ENCODE measurements at regions not wholly inside any gene's neighbourhood (a gene's known extent, or its start where the extent isn't known, plus 50 kb on each side); places are given as distances from the start of the nearest gene placed in this dataset.

DNA sequence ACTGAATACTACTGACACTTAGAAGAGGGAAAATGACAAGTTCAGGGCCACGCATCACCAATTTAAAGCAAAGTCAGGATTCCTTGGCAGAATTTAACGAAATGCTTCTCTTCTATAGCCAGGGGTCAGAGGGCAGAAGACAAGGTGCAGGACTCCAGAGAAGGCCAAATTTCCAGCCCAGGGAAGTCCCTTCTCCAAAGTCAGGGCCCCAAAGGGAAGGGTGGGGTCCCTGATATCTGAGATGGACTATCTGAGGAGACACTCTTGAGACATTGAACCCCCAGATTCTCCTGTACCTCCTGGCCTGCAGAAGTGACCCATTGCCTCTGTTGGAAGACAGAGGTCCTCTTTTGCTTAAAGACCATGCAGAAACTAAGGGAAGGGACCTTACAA is 91.2 kb downstream of the RPS6KA4 start:
- H3K27ac ChIP-seq (ENCODE audit: poor library complexity, severe bottlenecking) = no peak overlapping the region
- peaks cover 4% of the 10 kb centered on the region for H3K4me1 ChIP-seq (ENCODE audit: insufficient read depth, poor library complexity, severe bottlenecking)
- no peaks in the 10 kb centered on the region for H3K36me3 ChIP-seq (ENCODE audit: low read depth)
- ATAC-seq (ENCODE audit: low read depth) (no peak), DNase-seq (ENCODE audit: low spot score) (no peak)
- H3K4me3 ChIP-seq (ENCODE audit: severe bottlenecking) = no peak overlapping the region
- no peaks in the 10 kb centered on the region for H3K27me3 ChIP-seq (ENCODE audit: insufficient read depth, poor library complexity, severe bottlenecking)
- H3K9me3 ChIP-seq (ENCODE audit: severe bottlenecking) = no peaks in the 10 kb centered on the region
- TF ChIP-seq, protein P1, sequence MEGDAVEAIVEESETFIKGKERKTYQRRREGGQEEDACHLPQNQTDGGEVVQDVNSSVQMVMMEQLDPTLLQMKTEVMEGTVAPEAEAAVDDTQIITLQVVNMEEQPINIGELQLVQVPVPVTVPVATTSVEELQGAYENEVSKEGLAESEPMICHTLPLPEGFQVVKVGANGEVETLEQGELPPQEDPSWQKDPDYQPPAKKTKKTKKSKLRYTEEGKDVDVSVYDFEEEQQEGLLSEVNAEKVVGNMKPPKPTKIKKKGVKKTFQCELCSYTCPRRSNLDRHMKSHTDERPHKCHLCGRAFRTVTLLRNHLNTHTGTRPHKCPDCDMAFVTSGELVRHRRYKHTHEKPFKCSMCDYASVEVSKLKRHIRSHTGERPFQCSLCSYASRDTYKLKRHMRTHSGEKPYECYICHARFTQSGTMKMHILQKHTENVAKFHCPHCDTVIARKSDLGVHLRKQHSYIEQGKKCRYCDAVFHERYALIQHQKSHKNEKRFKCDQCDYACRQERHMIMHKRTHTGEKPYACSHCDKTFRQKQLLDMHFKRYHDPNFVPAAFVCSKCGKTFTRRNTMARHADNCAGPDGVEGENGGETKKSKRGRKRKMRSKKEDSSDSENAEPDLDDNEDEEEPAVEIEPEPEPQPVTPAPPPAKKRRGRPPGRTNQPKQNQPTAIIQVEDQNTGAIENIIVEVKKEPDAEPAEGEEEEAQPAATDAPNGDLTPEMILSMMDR (IDR thresholded peaks at IDR 0.05; ENCODE audit: poor library complexity, severe bottlenecking) = no peak

DNA sequence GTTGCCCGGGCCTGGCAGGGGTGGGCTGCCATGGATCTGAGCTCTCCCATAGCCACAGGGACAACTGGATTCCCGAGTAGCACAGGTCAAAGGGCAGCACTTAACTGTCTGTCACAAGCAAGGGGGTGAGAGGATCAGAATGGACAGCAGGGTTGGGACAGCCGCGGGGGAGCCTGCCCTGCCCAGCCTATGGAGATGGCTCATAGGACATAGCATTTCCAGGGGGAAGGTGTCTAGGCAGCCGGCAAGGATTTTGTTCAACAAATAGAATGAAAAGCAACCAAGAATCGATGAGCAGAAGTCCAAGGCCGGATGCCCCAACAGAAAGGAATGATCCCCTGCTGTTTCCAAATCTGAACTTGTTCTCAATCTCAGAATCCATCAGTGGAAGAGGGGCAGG is 92.9 kb downstream of the RPS6KA4 start:
- no peaks in the 10 kb centered on the region for H3K27me3 ChIP-seq (ENCODE audit: insufficient read depth, poor library complexity, severe bottlenecking)

DNA sequence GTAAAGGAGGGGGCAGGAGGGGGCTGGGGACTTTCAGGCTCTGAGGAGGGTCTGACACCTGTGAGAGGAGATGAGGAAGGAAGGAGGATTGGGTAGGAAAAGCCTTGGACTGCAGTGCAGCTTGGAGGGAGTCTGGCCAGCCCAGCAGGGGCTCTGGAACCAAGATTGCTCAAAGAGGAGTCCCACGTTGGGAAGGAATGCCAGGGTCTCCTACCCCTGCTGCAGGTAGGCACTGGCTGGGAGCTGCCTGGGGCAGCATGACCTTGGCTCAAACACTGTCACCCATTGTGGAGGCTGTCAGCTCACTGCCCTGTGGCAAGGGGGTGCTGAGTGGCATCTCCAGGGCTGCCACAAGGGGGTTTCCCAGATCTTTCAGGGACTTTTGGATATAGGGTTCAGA is 94.5 kb downstream of the RPS6KA4 start:
- no peaks in the 10 kb centered on the region for H3K36me3 ChIP-seq (ENCODE audit: low read depth)
- H3K9me3 ChIP-seq (ENCODE audit: severe bottlenecking) = no peaks in the 10 kb centered on the region
- peak; percentile 16 for DNase-seq (ENCODE audit: low spot score)
- peaks cover under 1% of the 10 kb centered on the region for H3K4me1 ChIP-seq (ENCODE audit: insufficient read depth, poor library complexity, severe bottlenecking)
- TF ChIP-seq, protein P1 (IDR thresholded peaks at IDR 0.05; ENCODE audit: poor library complexity, severe bottlenecking) = no peak
- ATAC-seq (ENCODE audit: low read depth) = no peak
- no peaks in the 10 kb centered on the region for H3K27me3 ChIP-seq (ENCODE audit: insufficient read depth, poor library complexity, severe bottlenecking)
- H3K27ac ChIP-seq (ENCODE audit: poor library complexity, severe bottlenecking) = no peak overlapping the region
- H3K4me3 ChIP-seq (ENCODE audit: severe bottlenecking) = no peak overlapping the region

More for the DNA sequence above, 92.9 kb downstream of the RPS6KA4 start:
- Histone ChIP-seq H3K27ac (ENCODE audit: poor library complexity, severe bottlenecking) (no peak overlapping the region), H3K4me1 (ENCODE audit: insufficient read depth, poor library complexity, severe bottlenecking) (peaks cover 4% of the 10 kb centered on the region), H3K9me3 (ENCODE audit: severe bottlenecking) (no peaks in the 10 kb centered on the region), H3K4me3 (ENCODE audit: severe bottlenecking) (no peak overlapping the region), H3K36me3 (ENCODE audit: low read depth) (no peaks in the 10 kb centered on the region)
- DNase-seq (ENCODE audit: low spot score) = peak; percentile 21
- TF ChIP-seq, protein P1 (IDR thresholded peaks at IDR 0.05; ENCODE audit: poor library complexity, severe bottlenecking) = no peak
- no peak for ATAC-seq (ENCODE audit: low read depth)

DNA sequence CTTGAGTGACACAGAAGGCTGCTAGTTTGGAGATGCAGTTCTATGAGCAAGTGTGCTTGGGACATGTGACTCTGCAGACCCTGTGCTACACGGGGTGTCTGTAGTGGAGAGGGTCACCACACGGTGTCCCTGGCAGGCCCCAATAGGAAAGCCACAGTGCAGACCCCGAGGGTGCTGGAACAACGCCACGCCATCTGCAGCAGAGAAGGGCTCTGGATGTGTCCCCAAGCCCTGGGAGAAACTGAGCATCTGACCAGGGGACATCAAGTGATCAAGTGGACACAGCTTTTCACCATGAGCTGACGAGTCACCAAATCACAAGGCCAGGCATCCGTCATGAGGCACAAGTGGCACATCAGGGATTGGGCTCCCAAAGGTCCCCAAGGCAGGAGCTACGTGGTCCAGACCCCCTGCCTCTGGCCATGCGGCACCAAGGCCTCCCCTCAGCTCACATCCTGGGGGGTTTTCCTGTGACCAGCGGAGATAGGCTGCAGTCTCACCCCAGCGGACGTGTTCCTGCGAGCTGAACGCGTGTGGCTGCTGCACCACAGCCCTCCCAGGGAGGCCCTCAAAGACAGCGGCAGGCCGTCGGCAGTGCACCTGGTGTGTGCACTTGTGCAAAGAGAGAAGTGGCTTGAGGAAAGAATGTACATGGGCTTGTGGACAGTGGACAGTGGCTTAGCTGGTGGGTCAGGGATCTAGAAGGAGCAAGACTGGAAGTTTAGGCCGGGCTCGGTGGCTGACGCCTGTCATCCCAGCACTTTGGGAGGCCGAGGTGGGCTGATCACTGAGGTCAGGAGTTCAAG is 96.7 kb downstream of the RPS6KA4 start:
- Histone ChIP-seq H3K36me3 (ENCODE audit: low read depth) (no peaks in the 10 kb centered on the region), H3K27ac (ENCODE audit: poor library complexity, severe bottlenecking) (no peak overlapping the region)

More for the DNA sequence above, 96.7 kb downstream of the RPS6KA4 start:
- no peak overlapping the region for H3K4me3 ChIP-seq (ENCODE audit: severe bottlenecking)
- ATAC-seq (ENCODE audit: low read depth) = no peak
- no peak for DNase-seq (ENCODE audit: low spot score)
- no peaks in the 10 kb centered on the region for H3K4me1 ChIP-seq (ENCODE audit: insufficient read depth, poor library complexity, severe bottlenecking)
- no peaks in the 10 kb centered on the region for H3K9me3 ChIP-seq (ENCODE audit: severe bottlenecking)
- TF ChIP-seq, protein P1 (IDR thresholded peaks at IDR 0.05; ENCODE audit: poor library complexity, severe bottlenecking) = no peak
- no peaks in the 10 kb centered on the region for H3K27me3 ChIP-seq (ENCODE audit: insufficient read depth, poor library complexity, severe bottlenecking)

Data from RWPE2 (cell line).